IPS DF 4.7 (cell line): ENCODE measurements at regions not wholly inside any gene's neighbourhood (a gene's known extent, or its start where the extent isn't known, plus 50 kb on each side); places are given as distances from the start of the nearest gene placed in this dataset.

Source experiments
- DNase-seq: peaks from one replicate; pipeline ENCODE4 v3.0.0-alpha.2; 2013; ENCODE audit warnings: low spot score; ENCODE audit errors: extremely low read depth

DNA sequence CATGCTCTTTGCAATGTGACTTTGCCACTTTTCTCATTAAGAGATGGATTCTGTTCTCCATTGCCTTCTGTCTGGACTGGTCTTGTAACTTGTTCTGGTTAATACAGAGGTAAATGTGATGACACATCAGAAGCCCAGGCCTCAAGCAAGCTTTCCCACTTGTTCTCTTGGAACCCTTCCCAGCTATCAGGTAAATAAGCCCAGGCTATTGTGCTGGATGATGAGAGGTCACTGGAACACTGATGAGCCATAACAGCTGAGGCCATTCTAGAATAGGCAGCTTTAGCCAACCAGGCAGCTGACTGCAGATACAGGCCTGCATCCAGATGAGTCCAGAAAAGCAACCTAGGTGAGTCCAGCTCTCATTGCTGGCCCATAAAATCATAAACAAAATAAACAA lies 1007.0 kb upstream of the ACVR2A start:
- DNase-seq = no peak

DNA sequence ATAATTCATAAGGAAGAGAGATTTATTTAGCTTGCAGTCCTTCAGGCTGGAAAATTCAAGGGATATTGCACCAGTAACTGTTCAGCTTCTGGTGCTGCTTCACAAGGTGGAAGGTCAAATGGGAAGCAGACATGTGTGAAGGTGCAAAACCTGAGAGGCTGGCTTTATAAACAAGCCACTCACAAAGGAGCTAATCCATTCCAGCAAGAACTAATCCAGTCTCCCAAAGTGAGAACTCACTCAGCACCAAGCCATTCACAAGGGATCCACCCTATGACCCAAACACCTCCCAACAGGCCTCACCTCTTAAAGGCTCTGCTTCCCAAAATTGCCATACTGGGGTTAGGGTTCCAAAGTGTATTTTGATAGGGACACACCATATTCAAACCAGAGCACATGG lies 1018.4 kb upstream of the ACVR2A start:
- DNase-seq = no peak

DNA sequence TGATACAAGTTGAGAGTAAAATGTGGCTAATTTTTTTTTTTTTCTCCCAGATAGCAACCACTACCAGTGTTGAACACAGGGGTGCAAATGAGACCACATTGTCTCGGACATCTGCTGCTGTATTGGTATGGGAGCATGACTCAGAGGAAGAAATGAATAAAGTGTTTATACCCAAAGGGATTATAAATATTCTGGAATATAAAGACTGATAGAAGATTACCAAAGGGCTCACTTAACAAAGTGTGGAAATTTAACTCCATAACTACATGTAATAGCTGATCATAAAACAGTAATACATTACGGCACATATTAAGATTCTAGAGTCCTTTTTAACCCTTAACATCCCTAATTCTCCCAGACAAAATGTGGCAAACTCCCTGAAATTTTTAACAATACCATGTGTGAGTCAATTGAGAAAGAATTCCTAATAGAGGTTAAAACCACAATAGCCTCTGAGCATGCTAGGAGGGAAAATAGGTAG lies 1023.0 kb upstream of the ACVR2A start:
- no peak for DNase-seq

DNA sequence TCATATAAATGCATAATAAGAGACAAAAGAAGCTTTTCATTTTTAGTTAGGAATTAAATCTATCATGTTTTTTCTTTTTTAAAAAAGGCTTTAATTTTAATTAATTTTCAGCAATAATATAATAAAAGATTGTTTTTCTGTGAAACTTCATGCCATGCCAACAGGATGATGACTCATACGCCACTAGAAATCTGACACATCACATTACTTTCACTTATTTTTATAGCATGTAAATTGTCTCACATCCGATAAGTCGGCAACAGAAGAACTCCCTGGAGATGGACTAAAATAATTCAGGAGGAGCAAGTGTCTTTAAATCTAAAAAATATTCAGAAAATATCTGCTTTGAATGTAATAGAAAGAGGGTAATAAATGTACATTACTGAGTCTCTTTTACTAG lies 1024.2 kb upstream of the ACVR2A start:
- no peak for DNase-seq

DNA sequence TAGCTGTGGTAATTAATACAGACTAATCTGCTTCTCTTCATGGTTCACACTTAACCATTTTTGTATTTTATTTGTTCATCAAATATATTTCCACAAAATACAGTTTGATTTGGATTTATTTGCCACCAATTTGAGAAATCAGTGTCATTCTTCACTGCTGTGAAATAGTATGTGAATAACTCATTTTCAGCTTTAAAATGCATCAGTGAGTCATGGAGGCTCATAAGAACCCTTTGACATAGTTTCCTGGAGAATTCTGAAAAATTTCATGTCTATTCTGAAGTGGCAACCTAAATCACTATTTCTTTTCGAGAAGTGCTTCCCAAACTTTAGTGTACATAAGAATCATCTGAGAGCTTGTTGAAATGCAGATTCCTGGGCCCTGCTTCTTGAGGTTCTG lies 1026.7 kb upstream of the ACVR2A start:
- DNase-seq = no peak

DNA sequence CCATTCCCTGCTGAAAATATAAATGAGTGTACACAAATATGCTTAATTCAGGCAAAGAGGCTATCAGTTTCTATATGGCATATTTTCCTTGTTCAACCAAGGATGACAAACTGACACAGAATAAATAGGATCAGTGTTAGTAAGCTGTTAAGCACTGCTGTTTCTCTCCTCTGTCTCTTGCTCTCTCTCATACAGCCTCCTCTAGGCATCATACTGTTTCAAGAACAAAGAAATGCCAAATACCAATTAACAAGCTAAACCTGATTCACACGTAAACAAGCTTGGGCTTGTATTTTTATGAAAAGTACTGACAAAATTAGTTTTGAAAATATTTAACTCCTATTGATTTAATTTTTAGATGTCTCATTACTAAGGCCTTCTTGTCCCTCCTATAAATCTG lies 1027.2 kb upstream of the ACVR2A start:
- no peak for DNase-seq

DNA sequence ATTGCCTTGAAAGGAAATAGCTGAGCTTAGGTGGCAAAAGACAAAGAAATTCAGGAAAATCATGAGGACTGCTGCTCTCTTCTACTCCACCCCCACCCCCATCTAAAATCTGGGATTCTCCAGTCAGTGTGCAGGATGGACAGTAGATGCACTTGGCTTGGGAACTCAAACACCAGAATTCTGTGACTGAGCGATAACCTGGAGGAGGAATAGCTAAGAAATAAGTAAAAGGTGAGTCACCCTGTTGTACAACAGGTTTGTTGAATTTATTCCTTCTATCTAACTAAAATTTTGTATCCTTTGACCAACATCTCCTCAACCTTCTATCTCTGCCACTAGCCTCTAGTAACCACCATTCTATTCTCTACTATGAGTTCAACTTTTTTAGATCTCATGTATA lies 1029.9 kb upstream of the ACVR2A start:
- DNase-seq = no peak

DNA sequence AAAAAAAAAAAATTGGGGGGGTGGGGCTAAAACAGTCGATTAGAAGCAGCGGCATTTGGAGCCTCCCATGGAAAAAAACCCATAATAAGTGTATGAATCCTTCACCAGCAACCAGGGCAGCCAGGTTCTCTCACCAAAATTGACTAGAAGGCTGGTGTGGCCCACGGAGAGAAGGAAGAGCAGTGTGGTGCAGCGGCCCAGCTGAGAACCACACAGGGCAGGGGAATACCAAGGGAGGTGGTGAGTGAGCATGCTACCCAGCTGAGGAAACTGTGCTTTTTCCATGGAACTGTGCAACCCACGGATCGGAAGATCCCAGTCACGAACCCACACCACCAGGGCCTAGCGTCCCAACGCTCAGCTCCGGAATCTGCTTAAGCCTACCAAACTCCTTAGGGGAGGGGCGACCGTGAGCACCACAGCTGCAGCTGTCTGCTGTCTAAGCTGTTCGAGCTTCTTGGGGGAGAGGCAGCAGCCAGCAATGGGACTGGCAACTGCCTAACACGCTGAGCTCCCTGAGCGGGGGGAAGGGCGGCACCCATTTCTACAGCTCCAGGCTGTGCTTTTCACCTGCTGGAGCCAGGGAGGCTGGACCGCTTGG lies 1037.2 kb upstream of the ACVR2A start:
- no peak for DNase-seq

DNA sequence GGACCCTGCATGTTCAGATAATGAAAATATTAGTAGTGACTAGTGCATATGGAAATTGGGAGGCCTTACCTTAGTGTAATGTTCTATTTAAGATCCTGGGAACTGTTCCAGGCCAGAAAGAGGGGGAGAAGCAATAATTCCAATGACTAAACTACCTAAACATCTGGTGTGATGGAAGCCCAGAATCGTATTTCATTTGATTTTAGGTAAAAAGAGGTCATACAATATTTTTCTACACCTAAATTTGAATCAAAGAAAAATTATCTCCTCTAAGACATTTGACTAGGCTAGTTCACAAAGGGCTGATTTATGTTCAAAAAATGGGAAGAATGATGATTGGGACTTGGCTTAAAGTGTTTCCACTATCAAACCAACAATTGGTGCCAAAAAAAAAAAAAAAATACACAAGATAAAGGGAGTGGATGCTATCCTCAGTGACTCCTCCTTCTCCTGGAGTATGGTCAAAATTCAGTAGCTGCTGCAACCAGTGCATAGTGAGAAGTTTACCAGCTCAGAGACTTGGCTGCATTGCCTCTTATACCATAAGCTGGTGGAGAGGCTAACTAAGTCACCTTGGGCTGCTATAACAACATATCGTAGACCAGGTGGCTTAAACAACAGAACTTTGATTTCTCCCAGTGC lies 1038.3 kb upstream of the ACVR2A start:
- no peak for DNase-seq

DNA sequence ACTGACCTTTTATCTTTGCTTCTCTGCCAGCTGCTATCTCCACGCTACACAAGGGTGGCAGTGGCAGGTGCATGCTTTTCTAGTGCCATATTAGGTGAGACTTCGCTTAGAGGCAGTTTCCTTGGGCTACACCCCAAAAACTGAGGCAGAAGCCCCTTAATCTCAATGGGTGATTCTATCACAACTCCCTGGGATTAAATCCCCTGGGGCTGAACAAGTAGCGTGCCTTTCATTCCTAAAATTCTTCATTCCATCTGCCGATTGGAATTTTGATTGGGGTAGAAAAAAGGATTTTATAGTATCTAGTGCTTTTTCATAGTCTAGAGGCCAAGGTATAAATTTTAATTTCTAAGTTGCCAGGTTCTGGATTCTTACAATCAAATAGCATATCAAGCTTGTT lies 1040.5 kb upstream of the ACVR2A start:
- DNase-seq = no peak

DNA sequence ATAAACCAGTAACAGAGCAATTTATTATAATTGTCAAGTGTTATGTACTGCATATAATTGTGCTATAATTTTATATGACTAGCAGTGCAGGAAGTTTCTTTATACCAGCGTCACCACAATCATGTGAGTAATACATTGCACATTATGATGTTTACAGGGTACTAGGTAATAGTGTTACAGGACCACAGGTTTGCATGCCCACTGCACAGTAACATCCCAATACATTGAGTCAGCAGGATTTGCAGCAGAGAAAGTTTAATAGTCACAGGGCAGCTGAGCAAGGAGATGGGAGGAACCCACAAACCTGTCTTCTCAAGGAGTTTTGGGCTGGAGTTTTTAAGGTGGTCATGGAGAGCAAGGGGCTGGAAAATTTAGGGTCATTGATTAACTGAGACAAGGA lies 1042.9 kb upstream of the ACVR2A start:
- no peak for DNase-seq

DNA sequence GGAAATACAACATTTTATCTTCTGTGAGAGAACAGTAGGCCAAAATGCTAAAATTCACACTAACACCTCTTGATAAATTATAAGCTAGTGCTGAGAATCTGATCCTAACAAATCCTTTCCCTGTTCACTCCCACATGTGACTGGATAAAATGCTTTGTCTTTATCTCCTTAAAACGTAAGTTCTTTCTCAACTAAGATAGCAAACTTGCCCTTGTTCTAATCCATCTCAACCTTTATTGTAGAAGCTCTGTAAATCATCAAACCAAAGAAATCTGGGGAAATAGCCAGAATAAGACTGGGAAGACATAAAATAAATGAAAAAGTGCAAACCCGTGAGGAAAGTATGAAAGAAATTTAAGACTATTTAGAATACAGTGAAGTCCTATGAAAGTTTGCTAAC lies 1058.4 kb upstream of the ACVR2A start:
- DNase-seq = no peak

DNA sequence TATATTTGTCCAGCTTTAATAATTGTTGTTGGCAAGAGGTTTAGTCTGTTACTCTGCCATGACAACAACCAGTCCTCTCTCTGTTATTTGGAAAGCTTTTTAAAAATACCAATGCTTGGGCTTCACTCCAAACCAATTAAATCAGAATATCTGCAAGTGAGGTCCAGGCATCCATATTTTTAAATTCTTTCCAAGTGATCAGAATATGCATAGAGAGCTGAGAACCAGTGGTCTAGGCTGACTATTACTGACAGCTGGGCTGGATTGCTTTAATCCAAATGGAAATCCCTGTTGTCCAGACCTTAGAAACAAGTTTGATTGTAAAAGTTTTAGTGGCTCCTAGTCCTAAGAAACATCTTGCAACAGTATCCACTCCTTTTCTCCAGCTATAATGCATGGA lies 1059.7 kb upstream of the ACVR2A start:
- DNase-seq = no peak

DNA sequence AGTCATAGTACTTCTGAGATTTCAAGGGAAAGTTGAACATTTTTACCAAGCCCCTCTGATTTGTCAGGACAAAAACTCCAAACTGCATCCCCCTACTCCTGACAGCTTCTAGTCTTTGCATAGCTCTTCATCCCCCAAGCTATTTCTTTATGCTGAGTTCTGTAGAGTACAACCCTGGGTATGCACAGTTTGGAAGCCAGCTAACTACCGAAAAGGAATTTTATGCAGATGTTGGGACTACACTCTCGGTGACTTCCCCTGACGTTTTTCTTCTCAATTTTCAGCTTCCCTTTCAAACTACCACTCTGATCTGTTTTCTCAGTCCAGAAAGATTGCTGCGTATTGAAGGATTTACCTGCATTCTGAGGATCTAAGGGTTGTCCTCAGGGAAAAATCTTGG lies 1060.2 kb upstream of the ACVR2A start:
- DNase-seq = no peak

DNA sequence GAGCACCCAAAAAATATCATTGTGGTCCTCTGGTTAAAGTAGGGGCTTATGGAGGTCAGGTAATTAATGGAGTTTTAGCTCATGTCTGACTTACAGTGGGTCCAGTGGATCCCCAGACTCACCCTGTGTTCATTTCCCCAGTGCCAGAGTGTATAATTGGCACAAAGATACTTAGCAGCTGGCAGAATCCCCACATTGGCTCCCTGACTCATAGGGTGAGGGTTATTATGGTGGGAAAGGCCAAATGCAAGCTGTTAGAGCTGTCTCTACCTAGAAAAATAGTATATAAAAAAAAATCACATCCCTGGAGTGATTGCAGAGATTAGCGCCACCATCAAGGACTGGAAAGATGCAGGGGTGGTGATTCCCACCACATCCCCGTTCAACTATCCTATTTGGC lies 1067.6 kb upstream of the ACVR2A start:
- DNase-seq = no peak

DNA sequence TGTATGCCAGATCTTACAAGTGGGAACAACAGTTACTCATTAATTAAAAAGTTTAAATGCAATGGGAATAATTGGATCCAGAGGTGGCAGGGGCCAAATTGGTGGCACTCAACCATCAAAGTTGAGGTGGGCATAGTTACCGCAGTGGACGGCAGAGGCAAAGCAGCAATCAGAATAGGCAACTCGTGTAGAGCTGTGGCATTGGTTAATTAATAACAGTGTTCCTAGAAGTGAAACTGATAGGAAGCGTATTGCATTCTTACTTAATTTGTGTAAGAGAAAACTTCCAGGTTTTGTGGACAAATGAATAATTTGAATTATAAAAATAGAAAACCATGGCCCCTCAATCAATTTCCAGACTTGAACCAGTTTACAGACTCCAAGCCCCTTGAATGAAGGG lies 1068.2 kb upstream of the ACVR2A start:
- DNase-seq = no peak

DNA sequence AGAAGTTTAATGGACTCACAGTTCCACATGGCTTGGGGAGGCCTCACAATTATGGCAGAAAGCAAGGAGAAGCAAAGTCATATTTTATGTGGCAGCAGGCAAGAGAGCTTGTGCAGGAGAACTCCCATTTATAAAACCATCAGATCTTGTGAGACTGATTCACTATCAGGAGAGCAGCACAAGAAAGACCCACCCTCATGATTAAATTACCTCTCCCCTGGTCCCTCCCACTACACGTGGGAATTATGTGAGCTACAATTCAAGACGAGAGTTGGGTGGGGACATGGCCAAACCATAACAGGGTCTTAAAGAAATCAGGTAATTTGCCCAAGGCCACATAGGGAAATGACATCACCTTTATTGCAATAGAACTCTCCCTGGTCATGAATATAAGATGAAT lies 1073.3 kb upstream of the ACVR2A start:
- no peak for DNase-seq

DNA sequence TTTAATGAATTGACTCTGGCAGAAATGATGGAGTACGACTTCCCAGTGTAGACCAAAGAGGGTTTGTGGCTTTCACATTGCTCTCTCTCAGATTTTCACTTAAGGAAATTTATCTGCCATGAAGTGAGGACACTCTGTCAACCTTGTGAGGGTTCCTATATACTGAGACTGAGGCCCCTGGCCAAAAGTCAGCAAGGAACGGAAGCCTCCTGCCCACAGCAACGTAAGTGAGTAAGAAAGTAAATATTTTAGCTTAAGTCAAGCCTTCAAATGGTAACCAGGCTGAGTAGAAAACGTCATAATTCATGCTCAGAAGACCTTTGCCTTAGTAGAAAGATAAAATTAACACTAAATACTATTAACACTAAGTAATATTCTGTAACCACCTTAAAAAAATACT lies 1080.5 kb upstream of the ACVR2A start:
- no peak for DNase-seq

DNA sequence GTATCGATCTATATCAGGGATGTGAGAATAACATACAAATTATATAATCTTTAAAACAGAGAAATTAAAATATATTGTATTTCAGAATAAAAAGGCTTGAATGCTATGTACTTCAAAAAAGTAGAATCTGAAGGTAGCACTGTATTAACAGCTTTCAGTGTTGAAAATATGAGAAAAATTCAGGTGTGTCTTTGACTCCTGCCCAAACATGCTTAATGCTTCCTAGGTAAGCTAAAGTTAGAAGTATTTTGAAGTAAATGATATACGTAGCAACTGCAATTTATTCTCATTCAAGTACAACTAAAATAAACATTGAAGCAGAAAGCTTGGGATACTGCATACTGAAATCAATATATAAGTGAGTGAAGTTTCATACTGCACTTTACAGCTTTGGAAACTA lies 1082.0 kb upstream of the ACVR2A start:
- DNase-seq = no peak

DNA sequence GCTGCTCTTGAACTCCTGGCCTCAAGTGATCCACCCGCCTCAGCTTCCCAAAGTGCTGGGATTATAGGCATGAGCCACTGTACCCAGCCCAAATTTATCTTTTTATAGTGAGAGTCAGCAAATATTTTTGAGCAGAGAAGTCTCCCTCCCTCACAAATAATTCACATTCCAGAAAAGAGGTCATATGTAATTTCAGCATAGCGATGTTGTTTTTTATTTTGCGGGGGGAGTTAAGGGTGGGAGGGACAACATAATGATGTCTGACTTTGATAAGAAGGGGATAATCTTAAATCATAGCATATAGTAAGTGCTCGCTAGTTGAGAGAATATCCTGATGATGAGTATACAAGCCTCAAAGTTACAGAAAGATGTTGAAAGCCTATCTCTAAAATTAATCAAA lies 1090.2 kb upstream of the ACVR2A start:
- DNase-seq = no peak

DNA sequence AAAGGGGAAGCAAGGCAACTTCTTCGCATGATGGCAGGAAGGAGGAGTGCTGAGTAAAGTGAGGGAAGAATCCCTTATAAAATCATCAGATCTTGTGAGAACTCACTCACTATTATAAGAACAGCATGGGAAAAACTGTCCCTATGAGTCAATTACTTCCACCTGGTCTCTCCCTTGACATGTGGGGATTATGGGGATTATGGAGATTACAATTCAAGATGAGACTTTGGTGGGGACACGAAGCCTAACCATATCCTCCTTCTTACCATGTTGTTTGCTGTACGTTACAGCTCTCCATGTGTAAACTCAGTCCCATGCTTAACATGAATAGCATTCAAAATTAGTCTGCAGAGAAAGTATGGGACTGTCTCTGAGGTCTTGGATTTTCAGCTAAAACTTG lies 1096.8 kb upstream of the ACVR2A start:
- DNase-seq = no peak

DNA sequence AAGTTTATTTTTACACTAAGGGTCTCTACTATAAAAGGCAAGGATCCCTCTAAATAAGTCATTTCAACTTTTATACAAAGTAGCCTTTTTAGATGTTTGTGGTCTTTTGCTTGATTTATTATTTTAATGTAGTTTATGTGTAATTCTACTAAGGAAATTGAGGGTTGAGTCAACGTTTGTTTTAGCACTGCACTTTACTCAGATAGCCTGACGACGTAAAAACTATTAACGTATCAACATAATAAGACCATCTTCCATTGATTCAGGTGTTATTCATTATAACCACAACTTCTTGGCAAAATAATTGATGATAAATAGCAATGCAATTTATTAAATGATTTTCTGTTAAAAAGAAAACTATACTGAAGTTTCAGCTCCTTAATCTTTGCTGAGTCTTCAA lies 1103.6 kb upstream of the ACVR2A start:
- no peak for DNase-seq

DNA sequence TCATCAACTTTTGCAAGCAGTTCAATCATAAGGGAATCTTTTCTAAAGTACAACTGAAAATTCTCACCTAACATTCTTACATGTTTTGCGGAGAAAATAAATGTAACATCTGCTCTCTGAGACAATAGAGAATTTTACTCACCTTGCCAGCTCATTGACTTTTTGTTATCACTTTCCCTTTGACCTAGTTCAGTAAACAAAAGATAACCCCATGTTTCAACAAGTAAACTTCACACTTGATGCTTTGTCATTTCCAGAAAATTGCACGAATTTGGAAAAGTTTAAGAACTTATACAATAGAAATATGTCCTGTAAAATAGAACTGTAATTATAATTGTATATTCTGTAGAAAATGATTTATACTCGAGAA lies 1110.0 kb upstream of the ACVR2A start:
- DNase-seq = no peak
